Keratinocyte (primary cell): ENCODE measurements at regions not wholly inside any gene's neighbourhood (a gene's known extent, or its start where the extent isn't known, plus 50 kb on each side); places are given as distances from the start of the nearest gene placed in this dataset.

Experiments used
- DNase-seq: peaks from one replicate; pipeline ENCODE4 v3.0.0-alpha.2; 2011; ENCODE audit warnings: low read depth, missing footprints, low spot score
- FAIRE-seq: peaks from 2 replicates; lab custom pipeline; 2011; peaks lifted over from hg19 to GRCh38; lab: Jason Lieb, UNC
- H2AFZ ChIP-seq: 2 replicates; pipeline ENCODE4 v1.6.0; 2012; ENCODE audit warnings: low read length, control low read depth, inconsistent platforms; ENCODE audit not compliant: control insufficient read depth
- H3K27ac ChIP-seq: 2 replicates; pipeline ENCODE4 v1.5.1; 2011; ENCODE audit warnings: low read length; ENCODE audit not compliant: control insufficient read depth, insufficient read depth
- H3K27me3 ChIP-seq: 3 replicates; pipeline ENCODE4 v1.6.0; 2011; ENCODE audit warnings: low read length; ENCODE audit not compliant: control insufficient read depth, insufficient read depth; ENCODE audit errors: extremely low read depth
- H3K36me3 ChIP-seq, 2 experiments: 2 replicates in 1 of 2; 3 replicates in 1 of 2; pipeline ENCODE4 v1.5.1; 2011; ENCODE audit warnings: low read length in 2 of 2, mild to moderate bottlenecking in 1 of 2; ENCODE audit not compliant: control insufficient read depth in 2 of 2, insufficient read depth in 2 of 2; ENCODE audit errors: extremely low read depth in 1 of 2
- H3K4me1 ChIP-seq: 3 replicates; pipeline ENCODE4 v1.5.1; 2011; ENCODE audit warnings: low read length; ENCODE audit not compliant: control insufficient read depth, insufficient read depth; ENCODE audit errors: extremely low read depth
- H3K4me2 ChIP-seq: 3 replicates; pipeline ENCODE4 v1.6.0; 2011; ENCODE audit warnings: low read depth, low read length; ENCODE audit not compliant: control insufficient read depth, insufficient read depth; ENCODE audit errors: extremely low read depth
- H3K4me3 ChIP-seq, 3 experiments: fragments of 200-600 bp in 1 of 3; sonication (generic) in 1 of 3; 2 replicates in 2 of 3; 3 replicates in 1 of 3; pipeline ENCODE4 v1.5.1; 2011 to 2016; ENCODE audit warnings: low read length in 3 of 3, mild to moderate bottlenecking in 3 of 3, control low read depth in 2 of 3, inconsistent platforms in 1 of 3, low read depth in 1 of 3, mixed read lengths in 1 of 3, mixed run types in 1 of 3, moderate library complexity in 1 of 3; ENCODE audit not compliant: control insufficient read depth in 2 of 3, insufficient read depth in 2 of 3; ENCODE audit errors: extremely low read depth in 1 of 3
- H3K79me2 ChIP-seq: 2 replicates; pipeline ENCODE4 v1.6.0; 2012; ENCODE audit warnings: low read length; ENCODE audit not compliant: control insufficient read depth, insufficient read depth
- H3K9ac ChIP-seq: 3 replicates; pipeline ENCODE4 v1.6.0; 2011; ENCODE audit warnings: low read length; ENCODE audit not compliant: control insufficient read depth, insufficient read depth; ENCODE audit errors: extremely low read depth
- H3K9me1 ChIP-seq: 3 replicates; pipeline ENCODE4 v1.6.0; 2011; ENCODE audit warnings: low read length; ENCODE audit not compliant: control insufficient read depth, insufficient read depth; ENCODE audit errors: extremely low read depth
- H3K9me3 ChIP-seq: 2 replicates; pipeline ENCODE4 v1.5.1; 2012; ENCODE audit warnings: low read depth, low read length; ENCODE audit not compliant: control insufficient read depth
- H4K20me1 ChIP-seq: 3 replicates; pipeline ENCODE4 v1.6.0; 2011; ENCODE audit warnings: low read length; ENCODE audit not compliant: control insufficient read depth, insufficient read depth; ENCODE audit errors: extremely low read depth
- CTCF ChIP-seq, 3 experiments: IDR thresholded peaks in 1 of 3; conservative IDR thresholded peaks in 1 of 3; optimal IDR thresholded peaks in 1 of 3; 2 replicates in 2 of 3; 3 replicates in 1 of 3; pipeline versions ENCODE3 to v1.5.1; 2011; ENCODE audit warnings: low read length in 3 of 3, mild to moderate bottlenecking in 3 of 3, moderate library complexity in 2 of 3, control low read depth in 1 of 3, inconsistent platforms in 1 of 3; ENCODE audit not compliant: insufficient read depth in 2 of 3; ENCODE audit errors: extremely low read depth in 1 of 3
- EZH2 ChIP-seq: IDR thresholded peaks from one replicate; pipeline ENCODE4 v1.6.1; 2012; ENCODE audit warnings: inconsistent platforms, mild to moderate bottlenecking, low read length, moderate library complexity
- dilution Hi-C: fragments of 300-500 bp; cut with MboI; formaldehyde crosslinking; loops from one replicate; pipeline ENCODE4 v1.7.0; 2020; ENCODE audit warnings: low sequenced_read_pairs; ENCODE audit not compliant: extremely low pct_ligation_motif_present

DNA sequence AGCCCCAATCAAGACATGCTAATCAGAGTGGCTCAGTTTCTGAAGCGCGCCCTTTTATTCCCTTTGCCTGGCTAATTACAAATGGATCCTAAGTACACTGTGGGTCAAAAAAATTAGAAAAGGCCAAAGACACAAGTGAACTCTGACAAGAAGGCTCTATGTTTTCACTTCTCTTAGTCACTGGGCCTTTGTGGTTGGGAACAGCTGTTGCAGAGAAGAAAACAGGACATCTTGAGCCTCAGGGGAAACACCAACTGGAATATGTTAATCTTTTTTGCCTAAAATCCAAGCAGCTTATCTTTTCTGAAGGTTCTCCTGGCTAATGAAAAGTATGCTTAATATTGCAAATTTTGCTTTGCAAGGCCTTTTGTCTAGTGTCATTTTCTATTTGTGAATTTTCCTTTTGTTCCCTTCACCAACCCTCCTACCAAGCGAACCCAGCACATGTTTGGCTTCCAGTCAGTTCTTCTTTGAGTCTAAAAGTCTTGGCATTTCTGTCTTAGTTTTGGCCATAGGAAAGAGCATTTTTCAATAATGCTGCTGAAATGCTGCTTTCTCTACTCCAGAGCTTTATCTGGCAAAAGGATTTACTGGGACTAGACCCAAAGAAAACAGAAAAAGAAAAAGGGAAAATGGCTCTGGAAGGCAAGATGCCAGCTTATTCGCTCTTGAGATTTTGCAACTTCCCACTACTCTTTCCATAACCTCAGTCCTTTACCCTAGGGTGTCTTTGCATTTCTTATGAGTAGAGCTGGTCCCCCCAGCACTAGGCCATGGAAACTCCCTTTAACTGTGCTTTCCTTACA is 440.2 kb upstream of the ST6GAL2 start:
- Histone ChIP-seq H3K9me3 (no peaks in the 10 kb centered on the region), H3K4me3 (no peak overlapping the region), H3K4me2 (no peak overlapping the region), H3K9ac (no peak overlapping the region), H3K79me2 (no peaks in the 10 kb centered on the region), H3K9me1 (no peaks in the 10 kb centered on the region), H2AFZ (no peak overlapping the region), H3K27me3 (no peaks in the 10 kb centered on the region), H3K36me3 (no peaks in the 10 kb centered on the region), H3K27ac (no peak overlapping the region), H4K20me1 (no peaks in the 10 kb centered on the region), H3K4me1 (no peaks in the 10 kb centered on the region)
- DNase-seq (no peak), FAIRE-seq (no peak)
- no peak for TF ChIP-seq EZH2
- no peak for TF ChIP-seq CTCF (optimal IDR thresholded peaks at IDR 0.05 in 1 of 3, IDR thresholded peaks at IDR 0.05 in 1 of 3, conservative IDR thresholded peaks at IDR 0.05 in 1 of 3; ENCODE audit: extremely low read depth in 1 of 3, insufficient read depth in 2 of 3, low read length in 3 of 3)
- dilution Hi-C loops: no loop called here

- no peak for DNase-seq
- dilution Hi-C loops: no loop called here
- no peaks in the 10 kb centered on the region for H4K20me1 ChIP-seq
- no peak for TF ChIP-seq CTCF (optimal IDR thresholded peaks at IDR 0.05 in 1 of 3, IDR thresholded peaks at IDR 0.05 in 1 of 3, conservative IDR thresholded peaks at IDR 0.05 in 1 of 3; ENCODE audit: extremely low read depth in 1 of 3, insufficient read depth in 2 of 3, low read length in 3 of 3)
- no peak for TF ChIP-seq EZH2
- FAIRE-seq: no peak
- H3K27ac ChIP-seq: no peak overlapping the region
- H3K9ac ChIP-seq: no peak overlapping the region
- no peaks in the 10 kb centered on the region for H3K9me1 ChIP-seq
- H3K4me1 ChIP-seq: no peaks in the 10 kb centered on the region
- H3K36me3 ChIP-seq: no peaks in the 10 kb centered on the region
- no peak overlapping the region for H2AFZ ChIP-seq
- no peak overlapping the region for H3K4me2 ChIP-seq
- H3K79me2 ChIP-seq: no peaks in the 10 kb centered on the region
- H3K9me3 ChIP-seq: no peaks in the 10 kb centered on the region
- H3K4me3 ChIP-seq: no peak overlapping the region
- H3K27me3 ChIP-seq: no peaks in the 10 kb centered on the region
Observed at GRCh38 chr2:107334306-107334705, 448.3 kb upstream of the ST6GAL2 start.
